Fibroblast of skin of left quadriceps (primary cell): ENCODE measurements at regions not wholly inside any gene's neighbourhood (a gene's known extent, or its start where the extent isn't known, plus 50 kb on each side); places are given as distances from the start of the nearest gene placed in this dataset.

Experiments used
- DNase-seq, 2 experiments: peaks; one replicate each; pipeline ENCODE4 v3.0.0-alpha.2; 2013; ENCODE audit warnings: low read depth in 2 of 2

GRCh38 chr14:25993830-25994229, 604.0 kb downstream of the NOVA1 start:
- no peak for DNase-seq

- DNase-seq = no peak
Observed at GRCh38 chr14:25988536-25988935, 609.3 kb downstream of the NOVA1 start.

- no peak for DNase-seq
Observed at GRCh38 chr14:25955772-25956171, 642.1 kb downstream of the NOVA1 start.

- DNase-seq = peak; percentile 49 to 67
Observed at GRCh38 chr14:25953532-25954139, 644.2 kb downstream of the NOVA1 start.

GRCh38 chr14:25945746-25946145, 652.1 kb downstream of the NOVA1 start:
- DNase-seq = no peak

GRCh38 chr14:25944020-25944419, 653.8 kb downstream of the NOVA1 start:
- no peak for DNase-seq

- no peak for DNase-seq
Observed at GRCh38 chr14:25943329-25943728, 654.5 kb downstream of the NOVA1 start.

GRCh38 chr14:25942090-25942489, 655.7 kb downstream of the NOVA1 start:
- no peak for DNase-seq

- DNase-seq = no peak
Observed at GRCh38 chr14:25933731-25934130, 664.1 kb downstream of the NOVA1 start.

- no peak for DNase-seq
Observed at GRCh38 chr14:25929881-25930615, 667.8 kb downstream of the NOVA1 start.

- DNase-seq = no peak
Observed at GRCh38 chr14:25911831-25912230, 686.0 kb downstream of the NOVA1 start.

- no peak for DNase-seq
Observed at GRCh38 chr14:25909045-25909747, 688.6 kb downstream of the NOVA1 start.

- no peak for DNase-seq
Observed at GRCh38 chr14:25908277-25909044, 689.4 kb downstream of the NOVA1 start.

GRCh38 chr14:25904446-25904845, 693.4 kb downstream of the NOVA1 start:
- no peak for DNase-seq

- DNase-seq = no peak
Observed at GRCh38 chr14:25899197-25899596, 698.6 kb downstream of the NOVA1 start.

GRCh38 chr14:25896777-25897176, 701.1 kb downstream of the NOVA1 start:
- DNase-seq = no peak

- DNase-seq = no peak
Observed at GRCh38 chr14:25895740-25896139, 702.1 kb downstream of the NOVA1 start.

- DNase-seq = no peak
Observed at GRCh38 chr14:25887251-25887878, 710.5 kb downstream of the NOVA1 start.

- DNase-seq = no peak
Observed at GRCh38 chr14:25884657-25885056, 713.2 kb downstream of the NOVA1 start.

- DNase-seq = no peak
Observed at GRCh38 chr14:25882899-25883298, 714.9 kb downstream of the NOVA1 start.

- DNase-seq = no peak
Observed at GRCh38 chr14:25875475-25875874, 722.4 kb downstream of the NOVA1 start.

- no peak for DNase-seq
Observed at GRCh38 chr14:25869854-25870253, 728.0 kb downstream of the NOVA1 start.
